ENCODE measurements at regions not wholly inside any gene's neighbourhood (a gene's known extent, or its start where the extent isn't known, plus 50 kb on each side); places are given as distances from the start of the nearest gene placed in this dataset.

DNA sequence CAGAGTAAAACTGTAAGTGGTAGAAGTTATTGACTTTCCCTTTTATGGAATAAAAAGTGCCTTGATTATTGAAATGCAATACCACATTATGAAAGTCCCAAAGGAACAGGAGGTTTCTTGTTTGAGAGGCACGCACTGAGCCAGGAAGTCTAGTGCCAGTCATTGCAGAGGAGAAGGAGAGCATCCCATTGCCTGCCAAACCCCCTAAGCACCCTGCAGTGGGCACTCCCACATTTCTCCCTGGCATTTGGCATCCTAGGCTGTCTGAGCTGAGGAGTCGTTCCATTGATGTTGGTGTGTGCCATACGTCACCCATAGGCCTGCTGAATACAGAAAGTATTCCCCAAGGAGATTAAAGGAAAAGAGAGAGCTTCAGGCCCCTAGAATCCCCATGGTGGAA, 85.7 kb upstream of the MBNL2 start:
- Mint-ChIP-seq H3K27ac (no peak overlapping the region), H3K4me1 (peaks cover under 1% of the 10 kb centered on the region), H3K4me3 (no peak overlapping the region), H3K9me3 (ENCODE audit: insufficient read depth) (no peaks in the 10 kb centered on the region), H3K27me3 (peaks cover 17% of the 10 kb centered on the region)
- no peaks in the 10 kb centered on the region for H3K4me1 ChIP-seq (ENCODE audit: control insufficient read depth in 2 of 2, insufficient read depth in 2 of 2, low read length in 2 of 2)
- H2AFZ ChIP-seq (ENCODE audit: insufficient read depth, low read depth, low read length, poor library complexity, severe bottlenecking), result no peak overlapping the region
- no peak for ATAC-seq (ENCODE audit: low read depth)
- no peaks in the 10 kb centered on the region for H3K36me3 ChIP-seq (replicated peaks in 1 of 2; ENCODE audit: control extremely low read depth in 1 of 2, control insufficient read depth in 1 of 2, extremely low read depth in 1 of 2, insufficient read depth in 2 of 2, low read length in 1 of 2)
- WGBS (ENCODE audit: insufficient coverage), result 92% methylated on average over 2 of the region's 3 CpGs
- H3K4me3 ChIP-seq (ENCODE audit: control extremely low read depth in 1 of 5, extremely low read depth in 1 of 5, insufficient read depth in 1 of 5, low read depth in 2 of 5, low read length in 4 of 5), result no peak overlapping the region
- H3K9ac ChIP-seq (ENCODE audit: low read length), result no peak overlapping the region
- no peaks in the 10 kb centered on the region for H3K9me3 ChIP-seq (ENCODE audit: control extremely low read depth in 1 of 3, control insufficient read depth in 2 of 3, insufficient read depth in 1 of 3, low read length in 2 of 3)
- POLR2A ChIA-PET, result no interaction called here
- H3K27me3 ChIP-seq (replicated peaks in 1 of 4; ENCODE audit: control extremely low read depth in 1 of 4, control insufficient read depth in 3 of 4, insufficient read depth in 4 of 4, low read length in 3 of 4), result no peaks in the 10 kb centered on the region
- no peaks in the 10 kb centered on the region for H3K79me2 ChIP-seq (ENCODE audit: control insufficient read depth, insufficient read depth, low read length)
- intact Hi-C loops (cut with micrococcal nuclease), result no loop called here
- DNase-seq, result no peak
- no peak overlapping the region for H3K27ac ChIP-seq (ENCODE audit: low read length in 2 of 2)
- TF ChIP-seq, protein P1, sequence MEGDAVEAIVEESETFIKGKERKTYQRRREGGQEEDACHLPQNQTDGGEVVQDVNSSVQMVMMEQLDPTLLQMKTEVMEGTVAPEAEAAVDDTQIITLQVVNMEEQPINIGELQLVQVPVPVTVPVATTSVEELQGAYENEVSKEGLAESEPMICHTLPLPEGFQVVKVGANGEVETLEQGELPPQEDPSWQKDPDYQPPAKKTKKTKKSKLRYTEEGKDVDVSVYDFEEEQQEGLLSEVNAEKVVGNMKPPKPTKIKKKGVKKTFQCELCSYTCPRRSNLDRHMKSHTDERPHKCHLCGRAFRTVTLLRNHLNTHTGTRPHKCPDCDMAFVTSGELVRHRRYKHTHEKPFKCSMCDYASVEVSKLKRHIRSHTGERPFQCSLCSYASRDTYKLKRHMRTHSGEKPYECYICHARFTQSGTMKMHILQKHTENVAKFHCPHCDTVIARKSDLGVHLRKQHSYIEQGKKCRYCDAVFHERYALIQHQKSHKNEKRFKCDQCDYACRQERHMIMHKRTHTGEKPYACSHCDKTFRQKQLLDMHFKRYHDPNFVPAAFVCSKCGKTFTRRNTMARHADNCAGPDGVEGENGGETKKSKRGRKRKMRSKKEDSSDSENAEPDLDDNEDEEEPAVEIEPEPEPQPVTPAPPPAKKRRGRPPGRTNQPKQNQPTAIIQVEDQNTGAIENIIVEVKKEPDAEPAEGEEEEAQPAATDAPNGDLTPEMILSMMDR (IDR thresholded peaks at IDR 0.05), result no peak
- TF ChIP-seq EZH2 (IDR thresholded peaks at IDR 0.05; ENCODE audit: borderline replicate concordance, insufficient read depth, low read depth, low read length, poor library complexity, severe bottlenecking), result no peak
- H3K4me2 ChIP-seq (replicated peaks; ENCODE audit: low read depth, low read length, poor library complexity, severe bottlenecking), result no peak overlapping the region
- no peaks in the 10 kb centered on the region for H4K20me1 ChIP-seq (ENCODE audit: control insufficient read depth, insufficient read depth, low read length, poor library complexity, severe bottlenecking)
- CTCF ChIA-PET, result interaction anchor here (0.7 kb wide), 1 partner anchor 26 kb away, joined by 3 read pairs; no protein-coding TSS in a partner anchor

DNA sequence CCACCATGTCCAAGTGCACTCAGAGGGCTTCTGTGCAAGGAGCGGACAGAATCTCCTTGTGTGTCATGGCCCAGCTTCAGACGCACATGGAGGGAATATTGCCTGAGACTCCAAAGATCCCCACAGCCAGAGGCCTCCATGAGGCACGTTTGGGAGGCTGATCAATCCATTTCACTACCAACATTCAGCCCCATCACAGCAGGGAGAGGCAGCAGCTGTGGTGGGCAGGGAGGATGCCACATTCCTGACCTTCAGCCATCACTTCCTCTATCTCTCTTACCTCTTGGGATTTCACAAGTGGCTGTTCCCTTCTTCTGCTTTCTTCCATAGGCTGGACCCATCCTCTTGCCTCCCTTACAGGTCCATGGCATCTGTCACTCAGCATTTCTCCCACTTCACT, 82.4 kb upstream of the MBNL2 start:
- CTCF ChIA-PET, result no interaction called here
- no peaks in the 10 kb centered on the region for H3K9me3 Mint-ChIP-seq (ENCODE audit: insufficient read depth)

More for the DNA sequence above, 82.4 kb upstream of the MBNL2 start:
- Histone ChIP-seq H3K27ac (ENCODE audit: low read length in 2 of 2) (no peak overlapping the region), H2AFZ (ENCODE audit: insufficient read depth, low read depth, low read length, poor library complexity, severe bottlenecking) (no peak overlapping the region), H4K20me1 (ENCODE audit: control insufficient read depth, insufficient read depth, low read length, poor library complexity, severe bottlenecking) (no peaks in the 10 kb centered on the region), H3K4me1 (ENCODE audit: control insufficient read depth in 2 of 2, insufficient read depth in 2 of 2, low read length in 2 of 2) (no peaks in the 10 kb centered on the region), H3K27me3 (replicated peaks in 1 of 4; ENCODE audit: control extremely low read depth in 1 of 4, control insufficient read depth in 3 of 4, insufficient read depth in 4 of 4, low read length in 3 of 4) (no peaks in the 10 kb centered on the region), H3K36me3 (replicated peaks in 1 of 2; ENCODE audit: control extremely low read depth in 1 of 2, control insufficient read depth in 1 of 2, extremely low read depth in 1 of 2, insufficient read depth in 2 of 2, low read length in 1 of 2) (no peaks in the 10 kb centered on the region), H3K4me3 (ENCODE audit: control extremely low read depth in 1 of 5, extremely low read depth in 1 of 5, insufficient read depth in 1 of 5, low read depth in 2 of 5, low read length in 4 of 5) (no peak overlapping the region), H3K4me2 (replicated peaks; ENCODE audit: low read depth, low read length, poor library complexity, severe bottlenecking) (no peak overlapping the region), H3K9ac (ENCODE audit: low read length) (no peak overlapping the region), H3K79me2 (ENCODE audit: control insufficient read depth, insufficient read depth, low read length) (no peaks in the 10 kb centered on the region), H3K9me3 (ENCODE audit: control extremely low read depth in 1 of 3, control insufficient read depth in 2 of 3, insufficient read depth in 1 of 3, low read length in 2 of 3) (no peaks in the 10 kb centered on the region)
- Mint-ChIP-seq H3K27me3 (peaks cover 31% of the 10 kb centered on the region), H3K4me1 (peaks cover 9% of the 10 kb centered on the region), H3K27ac (no peak overlapping the region), H3K4me3 (no peak overlapping the region)
- POLR2A ChIA-PET, result no interaction called here
- no peak for ATAC-seq (ENCODE audit: low read depth)
- intact Hi-C loops (cut with micrococcal nuclease), result no loop called here
- WGBS (ENCODE audit: insufficient coverage), result 86% methylated on average over 3 of the region's 3 CpGs
- TF ChIP-seq EZH2 (IDR thresholded peaks at IDR 0.05; ENCODE audit: borderline replicate concordance, insufficient read depth, low read depth, low read length, poor library complexity, severe bottlenecking), result no peak
- TF ChIP-seq, protein P1 (IDR thresholded peaks at IDR 0.05), result no peak
- DNase-seq, result no peak

All from B cell (primary cell).